Astrocyte of the spinal cord (primary cell): ENCODE measurements at regions not wholly inside any gene's neighbourhood (a gene's known extent, or its start where the extent isn't known, plus 50 kb on each side); places are given as distances from the start of the nearest gene placed in this dataset.

Experiments
- DNase-seq: peaks from one replicate; pipeline ENCODE4 v3.0.0; 2011; ENCODE audit warnings: low read depth, low spot score
- H3K4me3 ChIP-seq: 2 replicates; pipeline ENCODE4 v1.5.1; 2011; ENCODE audit warnings: low read depth, mild to moderate bottlenecking, low read length, moderate library complexity
- in situ Hi-C: cut with HindIII; loops from 2 replicates; pipeline ENCODE4 v1.10.0; 2017; ENCODE audit warnings: low sequenced_read_pairs
- TF ChIP-seq, protein P1 (sequence below): IDR thresholded peaks from 2 replicates; pipeline ENCODE4 v1.5.1; 2012; ENCODE audit warnings: low read depth, mild to moderate bottlenecking, low read length, inconsistent platforms

- in situ Hi-C loops: no loop called here
- TF ChIP-seq, protein P1, sequence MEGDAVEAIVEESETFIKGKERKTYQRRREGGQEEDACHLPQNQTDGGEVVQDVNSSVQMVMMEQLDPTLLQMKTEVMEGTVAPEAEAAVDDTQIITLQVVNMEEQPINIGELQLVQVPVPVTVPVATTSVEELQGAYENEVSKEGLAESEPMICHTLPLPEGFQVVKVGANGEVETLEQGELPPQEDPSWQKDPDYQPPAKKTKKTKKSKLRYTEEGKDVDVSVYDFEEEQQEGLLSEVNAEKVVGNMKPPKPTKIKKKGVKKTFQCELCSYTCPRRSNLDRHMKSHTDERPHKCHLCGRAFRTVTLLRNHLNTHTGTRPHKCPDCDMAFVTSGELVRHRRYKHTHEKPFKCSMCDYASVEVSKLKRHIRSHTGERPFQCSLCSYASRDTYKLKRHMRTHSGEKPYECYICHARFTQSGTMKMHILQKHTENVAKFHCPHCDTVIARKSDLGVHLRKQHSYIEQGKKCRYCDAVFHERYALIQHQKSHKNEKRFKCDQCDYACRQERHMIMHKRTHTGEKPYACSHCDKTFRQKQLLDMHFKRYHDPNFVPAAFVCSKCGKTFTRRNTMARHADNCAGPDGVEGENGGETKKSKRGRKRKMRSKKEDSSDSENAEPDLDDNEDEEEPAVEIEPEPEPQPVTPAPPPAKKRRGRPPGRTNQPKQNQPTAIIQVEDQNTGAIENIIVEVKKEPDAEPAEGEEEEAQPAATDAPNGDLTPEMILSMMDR: no peak
- no peak for DNase-seq
- no peak overlapping the region for H3K4me3 ChIP-seq
Measured at GRCh38 chr13:81480634-81481033, 1139.7 kb upstream of the SPRY2 start.

DNA sequence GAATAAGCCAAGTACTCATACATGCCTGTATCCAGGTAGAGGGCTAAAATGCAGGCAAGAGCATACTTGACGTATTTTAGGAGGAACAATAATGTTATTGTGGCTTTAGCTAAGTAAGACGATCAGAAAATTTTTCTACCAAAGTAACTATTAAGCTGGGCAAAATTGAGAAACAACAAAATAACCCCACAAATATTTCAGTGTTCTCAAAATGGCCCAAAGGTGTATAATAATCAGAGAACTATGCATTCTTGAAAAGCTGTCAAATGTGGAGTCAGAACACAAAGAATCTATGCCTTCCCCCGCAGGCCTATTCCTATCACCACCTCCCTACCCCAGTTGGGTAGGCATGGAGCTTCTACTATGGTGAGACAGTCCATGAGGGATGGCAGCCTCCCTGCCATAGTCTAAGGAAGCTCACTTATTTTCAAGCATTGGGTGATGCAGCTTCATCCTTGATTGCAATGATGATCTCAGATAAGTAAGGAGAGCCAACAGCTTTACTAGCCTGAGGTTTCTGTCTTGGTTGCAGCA is 1132.5 kb upstream of the SPRY2 start:
- TF ChIP-seq, protein P1: no peak
- no peak for DNase-seq
- no peak overlapping the region for H3K4me3 ChIP-seq
- in situ Hi-C loops: no loop called here

GRCh38 chr13:81458170-81458569 is 1117.2 kb upstream of the SPRY2 start:
- in situ Hi-C loops: no loop called here
- TF ChIP-seq, protein P1: no peak
- no peak for DNase-seq
- no peak overlapping the region for H3K4me3 ChIP-seq

GRCh38 chr13:81446441-81446840 is 1105.5 kb upstream of the SPRY2 start:
- TF ChIP-seq, protein P1: no peak
- in situ Hi-C loops: no loop called here
- no peak for DNase-seq
- H3K4me3 ChIP-seq: no peak overlapping the region

- H3K4me3 ChIP-seq: no peak overlapping the region
- in situ Hi-C loops: no loop called here
- TF ChIP-seq, protein P1: no peak
- no peak for DNase-seq
Measured at GRCh38 chr13:81442904-81443303, 1102.0 kb upstream of the SPRY2 start.

DNA sequence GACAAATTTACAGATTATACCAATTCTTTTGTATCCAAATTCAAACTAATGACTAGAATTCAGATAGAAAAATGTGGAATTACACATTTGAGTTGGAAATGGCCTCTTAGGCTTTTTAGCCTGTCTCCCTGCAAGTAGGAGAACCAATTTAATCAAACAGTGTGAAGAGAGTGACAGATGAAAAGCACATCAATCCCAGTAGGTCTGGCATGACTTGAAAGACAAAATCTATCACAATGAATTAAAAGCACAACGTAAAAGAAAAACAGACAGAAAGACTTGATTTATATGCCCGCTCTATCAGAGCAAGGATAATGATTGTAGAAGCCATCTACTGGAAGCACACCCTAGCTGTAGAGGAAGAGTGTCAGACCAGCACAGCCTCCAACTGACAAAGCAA is 1084.4 kb upstream of the SPRY2 start:
- in situ Hi-C loops: no loop called here
- TF ChIP-seq, protein P1: no peak
- no peak overlapping the region for H3K4me3 ChIP-seq
- no peak for DNase-seq

DNA sequence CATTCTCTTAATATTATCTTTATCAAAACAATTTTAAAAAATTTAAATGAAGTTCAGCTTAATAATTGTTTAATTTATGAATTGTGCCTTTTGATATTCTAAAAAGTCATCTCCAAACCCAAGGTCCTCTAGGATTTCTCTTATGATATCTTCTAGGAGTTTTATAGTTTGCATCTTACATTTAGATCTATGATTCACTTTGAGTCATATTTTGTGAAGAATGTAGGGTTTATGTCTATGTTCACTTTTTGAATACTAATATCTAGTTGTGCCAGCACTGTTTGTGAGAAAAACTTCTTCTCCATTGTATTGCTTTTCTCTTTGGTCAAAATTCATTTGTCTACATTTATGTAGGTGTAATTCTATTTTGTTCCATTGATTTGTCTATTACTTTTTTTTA is 1068.4 kb upstream of the SPRY2 start:
- no peak overlapping the region for H3K4me3 ChIP-seq
- no peak for DNase-seq
- in situ Hi-C loops: no loop called here
- TF ChIP-seq, protein P1: no peak
